ENCODE measurements at regions not wholly inside any gene's neighbourhood (a gene's known extent, or its start where the extent isn't known, plus 50 kb on each side); places are given as distances from the start of the nearest gene placed in this dataset.
"Not testable (repeated sequence)": the region's sequence is repeated elsewhere in the genome, so short reads cannot be mapped to it uniquely, and the experiment has no call there.

DNA sequence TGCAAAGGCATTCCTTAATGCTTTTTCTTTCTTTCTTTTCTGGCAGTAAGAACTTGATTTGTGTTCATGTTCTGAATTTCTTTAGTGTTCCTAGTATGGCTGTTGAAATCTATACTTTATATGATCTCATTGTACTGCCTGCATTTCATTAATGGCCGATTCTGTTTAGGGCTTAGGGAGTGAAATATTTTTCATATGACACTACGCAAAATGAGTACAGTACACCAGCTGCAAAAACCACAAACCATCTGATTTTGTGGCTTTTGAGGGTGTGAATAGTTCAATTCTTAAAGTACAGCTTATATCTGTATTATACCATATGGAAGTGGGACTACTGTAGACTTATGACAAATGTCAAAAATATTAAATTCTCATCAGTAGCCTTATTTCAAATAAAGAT lies 69.1 kb upstream of the FOXP2 start:
- no peaks in the 10 kb centered on the region for H3K4me1 ChIP-seq (ENCODE audit: control insufficient read depth in 1 of 2, low read depth in 2 of 2)
- H3K27me3 ChIP-seq (replicated peaks; ENCODE audit: insufficient read depth): no peaks in the 10 kb centered on the region
- DNase-seq (ENCODE audit: low spot score) (no peak), ATAC-seq (ENCODE audit: insufficient number of reproducible peaks, low FRiP score, low read depth) (no peak)
- no peaks in the 10 kb centered on the region for H3K36me3 ChIP-seq
- TF ChIP-seq, protein P1, sequence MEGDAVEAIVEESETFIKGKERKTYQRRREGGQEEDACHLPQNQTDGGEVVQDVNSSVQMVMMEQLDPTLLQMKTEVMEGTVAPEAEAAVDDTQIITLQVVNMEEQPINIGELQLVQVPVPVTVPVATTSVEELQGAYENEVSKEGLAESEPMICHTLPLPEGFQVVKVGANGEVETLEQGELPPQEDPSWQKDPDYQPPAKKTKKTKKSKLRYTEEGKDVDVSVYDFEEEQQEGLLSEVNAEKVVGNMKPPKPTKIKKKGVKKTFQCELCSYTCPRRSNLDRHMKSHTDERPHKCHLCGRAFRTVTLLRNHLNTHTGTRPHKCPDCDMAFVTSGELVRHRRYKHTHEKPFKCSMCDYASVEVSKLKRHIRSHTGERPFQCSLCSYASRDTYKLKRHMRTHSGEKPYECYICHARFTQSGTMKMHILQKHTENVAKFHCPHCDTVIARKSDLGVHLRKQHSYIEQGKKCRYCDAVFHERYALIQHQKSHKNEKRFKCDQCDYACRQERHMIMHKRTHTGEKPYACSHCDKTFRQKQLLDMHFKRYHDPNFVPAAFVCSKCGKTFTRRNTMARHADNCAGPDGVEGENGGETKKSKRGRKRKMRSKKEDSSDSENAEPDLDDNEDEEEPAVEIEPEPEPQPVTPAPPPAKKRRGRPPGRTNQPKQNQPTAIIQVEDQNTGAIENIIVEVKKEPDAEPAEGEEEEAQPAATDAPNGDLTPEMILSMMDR (IDR thresholded peaks at IDR 0.05): no peak
- H3K4me3 ChIP-seq: no peak overlapping the region
- no peak overlapping the region for H3K27ac ChIP-seq
- H3K9me3 ChIP-seq: no peaks in the 10 kb centered on the region

DNA sequence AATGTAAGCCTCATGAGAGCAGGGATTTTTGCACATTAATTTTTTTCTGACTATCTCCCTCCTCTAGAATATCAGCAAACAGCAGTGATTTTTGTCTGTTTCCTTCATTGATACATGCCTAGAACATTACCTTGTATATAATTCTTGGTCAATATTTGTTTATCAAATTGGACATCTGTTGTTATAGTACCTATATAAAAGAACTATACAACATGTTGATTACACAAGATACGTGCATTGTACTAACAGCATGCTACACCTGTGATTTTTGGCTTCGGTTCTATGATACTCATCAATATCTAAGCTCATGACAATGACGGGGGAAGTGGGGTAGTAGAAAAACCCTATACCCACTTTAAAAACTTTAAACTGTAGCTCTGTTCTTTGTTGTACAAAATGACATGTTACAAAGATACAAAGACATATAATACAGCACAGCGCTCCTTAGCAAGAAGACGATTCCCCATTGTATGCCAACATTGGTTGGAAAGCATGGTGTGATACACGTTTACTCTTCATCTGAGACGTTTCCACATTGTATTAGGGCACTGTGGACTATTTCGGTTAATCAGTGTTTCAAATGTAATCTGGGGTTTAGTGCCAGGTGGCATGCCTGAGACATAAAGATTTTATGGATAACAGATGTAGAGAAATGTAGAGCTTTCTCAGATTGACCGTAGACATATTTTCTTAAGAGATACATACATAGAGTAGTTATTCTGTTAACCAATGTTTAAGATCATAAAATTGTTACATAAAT lies 70.5 kb upstream of the FOXP2 start:
- H3K9me3 ChIP-seq: no peaks in the 10 kb centered on the region
- no peak for DNase-seq (ENCODE audit: low spot score)
- TF ChIP-seq, protein P1 (IDR thresholded peaks at IDR 0.05): no peak
- H3K27ac ChIP-seq: no peak overlapping the region
- no peak overlapping the region for H3K4me3 ChIP-seq
- H3K4me1 ChIP-seq (ENCODE audit: control insufficient read depth in 1 of 2, low read depth in 2 of 2): no peaks in the 10 kb centered on the region
- no peaks in the 10 kb centered on the region for H3K27me3 ChIP-seq (replicated peaks; ENCODE audit: insufficient read depth)
- H3K36me3 ChIP-seq: no peaks in the 10 kb centered on the region
- ATAC-seq (ENCODE audit: insufficient number of reproducible peaks, low FRiP score, low read depth): no peak

DNA sequence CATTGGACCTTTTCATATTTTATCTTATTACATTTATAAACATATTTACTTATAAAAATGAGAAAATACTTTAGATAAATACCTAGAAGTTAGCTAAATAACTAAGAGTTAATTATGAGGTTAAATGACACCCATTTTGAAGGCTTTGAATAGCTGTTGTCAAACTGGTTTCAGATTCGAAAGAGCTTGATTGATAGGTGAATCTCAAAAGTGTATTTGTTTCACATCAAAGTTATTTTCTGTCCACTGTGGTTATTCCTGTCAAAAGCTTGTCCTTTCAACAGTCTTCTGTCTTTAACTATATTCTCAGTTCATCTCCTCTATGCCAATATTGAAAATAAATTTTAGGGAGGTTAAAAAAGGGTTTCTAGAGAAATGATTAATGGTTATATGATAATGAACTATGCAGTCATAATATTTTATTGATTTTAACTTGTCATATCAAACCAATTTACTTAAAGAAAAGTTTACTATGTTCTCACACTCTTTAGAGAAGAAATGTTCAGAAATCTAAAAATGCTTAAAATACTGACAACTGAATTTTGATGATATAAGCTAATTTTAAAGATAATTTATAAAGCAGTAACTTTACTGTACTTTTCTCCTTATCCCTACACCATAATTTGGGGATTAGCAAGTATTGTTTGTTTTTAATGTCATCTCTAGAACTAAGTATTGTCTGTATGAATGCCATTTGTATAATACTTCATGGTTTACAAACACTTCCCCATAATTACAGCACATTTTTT lies 72.0 kb upstream of the FOXP2 start:
- no peak for ATAC-seq (ENCODE audit: insufficient number of reproducible peaks, low FRiP score, low read depth)
- no peak overlapping the region for H3K27ac ChIP-seq

DNA sequence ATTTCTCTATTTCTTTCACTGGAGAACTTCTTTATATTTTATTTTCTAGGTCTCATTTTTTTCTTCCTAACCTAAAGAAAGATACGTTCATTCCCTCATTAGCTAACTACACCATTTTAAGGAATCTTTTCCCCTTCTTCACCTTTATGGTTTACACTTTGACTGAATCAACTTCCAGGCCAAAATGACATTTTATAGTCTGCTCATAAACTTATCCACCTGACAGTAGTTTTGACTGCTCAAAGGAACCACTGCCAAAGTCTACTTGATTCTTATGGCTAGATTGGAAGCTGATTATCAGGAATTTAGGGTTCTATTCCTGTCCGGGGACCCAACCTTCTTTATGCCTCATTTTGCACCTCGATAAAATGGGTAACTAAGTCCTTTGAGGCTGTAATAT lies 73.0 kb upstream of the FOXP2 start:
- TF ChIP-seq, protein P1 (IDR thresholded peaks at IDR 0.05): no peak
- no peak for DNase-seq (ENCODE audit: low spot score)
- H3K36me3 ChIP-seq: no peaks in the 10 kb centered on the region
- no peaks in the 10 kb centered on the region for H3K9me3 ChIP-seq
- no peak overlapping the region for H3K4me3 ChIP-seq
- no peak for ATAC-seq (ENCODE audit: insufficient number of reproducible peaks, low FRiP score, low read depth)
- no peak overlapping the region for H3K27ac ChIP-seq
- H3K4me1 ChIP-seq (ENCODE audit: control insufficient read depth in 1 of 2, low read depth in 2 of 2): no peaks in the 10 kb centered on the region
- no peaks in the 10 kb centered on the region for H3K27me3 ChIP-seq (replicated peaks; ENCODE audit: insufficient read depth)

More for the DNA sequence above, 72.0 kb upstream of the FOXP2 start:
- no peaks in the 10 kb centered on the region for H3K9me3 ChIP-seq
- H3K4me1 ChIP-seq (ENCODE audit: control insufficient read depth in 1 of 2, low read depth in 2 of 2): no peaks in the 10 kb centered on the region
- no peak overlapping the region for H3K4me3 ChIP-seq
- no peaks in the 10 kb centered on the region for H3K36me3 ChIP-seq
- TF ChIP-seq, protein P1 (IDR thresholded peaks at IDR 0.05): no peak
- no peaks in the 10 kb centered on the region for H3K27me3 ChIP-seq (replicated peaks; ENCODE audit: insufficient read depth)
- DNase-seq (ENCODE audit: low spot score): no peak

DNA sequence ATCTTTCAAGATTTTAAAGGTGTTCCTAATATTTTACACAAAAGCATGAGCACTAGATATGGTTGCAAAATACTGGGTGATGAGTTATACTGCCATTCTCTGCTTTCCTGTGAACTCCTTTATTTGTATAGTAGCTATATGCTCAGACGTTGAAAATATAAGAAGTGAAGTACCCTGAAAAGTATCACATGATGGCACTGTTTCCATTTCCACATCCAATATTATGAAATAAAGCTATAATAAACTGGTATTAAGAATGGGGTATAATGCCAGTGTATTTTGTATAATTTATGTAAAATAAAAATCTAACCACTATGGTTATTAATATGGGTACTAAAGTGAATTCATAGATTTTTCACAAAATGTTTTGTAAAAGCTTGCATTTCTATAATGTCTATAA lies 79.6 kb upstream of the FOXP2 start:
- no peaks in the 10 kb centered on the region for H3K4me1 ChIP-seq (ENCODE audit: control insufficient read depth in 1 of 2, low read depth in 2 of 2)
- no peaks in the 10 kb centered on the region for H3K9me3 ChIP-seq
- no peak overlapping the region for H3K4me3 ChIP-seq
- no peaks in the 10 kb centered on the region for H3K36me3 ChIP-seq
- H3K27ac ChIP-seq: no peak overlapping the region
- ATAC-seq (ENCODE audit: insufficient number of reproducible peaks, low FRiP score, low read depth) (no peak), DNase-seq (ENCODE audit: low spot score) (no peak)
- TF ChIP-seq, protein P1 (IDR thresholded peaks at IDR 0.05): no peak
- H3K27me3 ChIP-seq (replicated peaks; ENCODE audit: insufficient read depth): no peaks in the 10 kb centered on the region

DNA sequence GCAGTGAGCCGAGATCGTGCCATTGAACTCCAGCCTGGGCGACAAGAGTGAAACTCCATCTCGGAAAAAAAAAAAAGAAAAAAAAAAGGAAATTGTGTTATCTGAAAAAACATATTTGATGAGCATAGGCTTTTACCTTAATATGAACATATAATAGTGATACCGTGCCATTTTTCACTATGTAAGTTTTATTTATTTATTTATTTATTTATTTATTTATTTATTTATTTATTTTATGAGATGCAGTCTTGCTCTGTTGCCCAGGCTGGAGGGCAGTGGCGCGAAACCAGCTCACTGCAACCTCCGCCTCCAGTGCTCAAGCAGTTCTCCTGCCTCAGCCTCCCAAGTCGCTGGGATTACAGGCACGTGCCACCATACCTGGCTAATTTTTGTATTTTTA lies 85.2 kb upstream of the FOXP2 start:
- H3K9me3 ChIP-seq; H3K4me3 ChIP-seq; ATAC-seq (ENCODE audit: insufficient number of reproducible peaks, low FRiP score, low read depth); DNase-seq (ENCODE audit: low spot score); H3K36me3 ChIP-seq; H3K27ac ChIP-seq; H3K4me1 ChIP-seq (ENCODE audit: control insufficient read depth in 1 of 2, low read depth in 2 of 2); H3K27me3 ChIP-seq (replicated peaks; ENCODE audit: insufficient read depth): not testable (repeated sequence)
